ENCODE measurements at regions not wholly inside any gene's neighbourhood (a gene's known extent, or its start where the extent isn't known, plus 50 kb on each side); places are given as distances from the start of the nearest gene placed in this dataset.

GRCh38 chr13:90806016-90806615 lies 541.4 kb upstream of the MIR17HG start:
- Histone ChIP-seq H3K9me3 (peaks cover 0 to 5% (median 0%) of the 10 kb centered on the region in 11 donors), H3K4me1 (no peaks in the 10 kb centered on the region), H3K4me3 (no peak overlapping the region), H3K27ac (no peak overlapping the region), H3K36me3 (no peaks in the 10 kb centered on the region), H3K27me3 (no peaks in the 10 kb centered on the region)
- no peak for ATAC-seq
- intact Hi-C loops (cut with DNase I): no loop called here
- no peak for DNase-seq
- no peak for TF ChIP-seq CTCF (IDR thresholded peaks at IDR 0.05)
- WGBS, 2 donors: 84 to 91% methylated on average over 1 of the region's 1 CpG

GRCh38 chr13:90806892-90807291 lies 540.6 kb upstream of the MIR17HG start:
- TF ChIP-seq CTCF (IDR thresholded peaks at IDR 0.05): no peak
- intact Hi-C loops (cut with DNase I): no loop called here
- H3K4me3 ChIP-seq: no peak overlapping the region
- H3K9me3 ChIP-seq: peaks cover 0 to 5% (median 0%) of the 10 kb centered on the region in 11 donors
- WGBS, 2 donors: 51 to 61% methylated on average over 2 of the region's 2 CpGs
- no peak for DNase-seq
- no peak for ATAC-seq
- no peaks in the 10 kb centered on the region for H3K36me3 ChIP-seq
- H3K27ac ChIP-seq: no peak overlapping the region
- H3K4me1 ChIP-seq: no peaks in the 10 kb centered on the region
- H3K27me3 ChIP-seq: no peaks in the 10 kb centered on the region

- H3K36me3 ChIP-seq: no peaks in the 10 kb centered on the region
- no peak overlapping the region for H3K27ac ChIP-seq
- no peaks in the 10 kb centered on the region for H3K4me1 ChIP-seq
- H3K27me3 ChIP-seq: no peaks in the 10 kb centered on the region
- intact Hi-C loops (cut with DNase I): no loop called here
- no peak overlapping the region for H3K4me3 ChIP-seq
- DNase-seq (no peak), ATAC-seq (no peak)
- H3K9me3 ChIP-seq: peaks cover 0 to 5% (median 0%) of the 10 kb centered on the region in 11 donors
- TF ChIP-seq CTCF (IDR thresholded peaks at IDR 0.05): no peak
These were observed 538.6 kb upstream of the MIR17HG start for GRCh38 chr13:90808838-90809237.

- no peak for ATAC-seq
- WGBS, 2 donors: 50 to 57% methylated on average over 2 of the region's 2 CpGs
These were observed 523.5 kb upstream of the MIR17HG start for GRCh38 chr13:90824032-90824431.

More at GRCh38 chr13:90824032-90824431, 523.5 kb upstream of the MIR17HG start:
- Histone ChIP-seq H3K9me3 (no peaks in the 10 kb centered on the region), H3K4me1 (no peaks in the 10 kb centered on the region), H3K27ac (no peak overlapping the region), H3K4me3 (no peak overlapping the region), H3K27me3 (no peaks in the 10 kb centered on the region), H3K36me3 (no peaks in the 10 kb centered on the region)
- no peak for DNase-seq
- TF ChIP-seq CTCF (IDR thresholded peaks at IDR 0.05): no peak
- intact Hi-C loops (cut with DNase I): no loop called here

All from heart right ventricle (tissue), 16 donors.